ENCODE measurements at regions not wholly inside any gene's neighbourhood (a gene's known extent, or its start where the extent isn't known, plus 50 kb on each side); places are given as distances from the start of the nearest gene placed in this dataset.

DNA sequence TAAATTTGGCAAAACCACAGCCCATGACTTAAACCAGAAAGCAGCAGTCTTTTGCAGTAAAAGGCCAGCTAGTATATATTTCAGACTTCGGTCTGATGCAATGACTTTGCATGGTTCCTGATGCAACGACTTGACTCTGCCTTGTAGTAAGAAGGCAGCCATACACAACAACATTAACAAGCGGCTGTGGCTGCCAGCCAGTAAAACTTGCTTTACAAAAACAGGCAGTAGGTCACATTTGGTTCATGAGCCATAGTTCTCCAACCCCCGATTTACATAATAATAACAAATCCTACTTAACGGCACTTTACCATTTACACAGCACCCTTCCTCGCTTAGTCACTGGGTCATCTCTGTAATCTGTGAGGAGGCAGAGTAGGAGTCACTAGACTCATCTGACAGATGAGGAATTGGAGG is 410.3 kb downstream of the LRATD1 start:
- no peak for DNase-seq (ENCODE audit: low read depth in 2 of 2)

GRCh38 chr2:15043336-15044058 is 411.0 kb downstream of the LRATD1 start:
- DNase-seq (ENCODE audit: low read depth in 2 of 2) = no peak

- no peak for DNase-seq (ENCODE audit: low read depth in 2 of 2)
Measured at GRCh38 chr2:15045054-15045453, 412.5 kb downstream of the LRATD1 start.

- no peak for DNase-seq (ENCODE audit: low read depth in 2 of 2)
Measured at GRCh38 chr2:15047184-15047583, 414.7 kb downstream of the LRATD1 start.

DNA sequence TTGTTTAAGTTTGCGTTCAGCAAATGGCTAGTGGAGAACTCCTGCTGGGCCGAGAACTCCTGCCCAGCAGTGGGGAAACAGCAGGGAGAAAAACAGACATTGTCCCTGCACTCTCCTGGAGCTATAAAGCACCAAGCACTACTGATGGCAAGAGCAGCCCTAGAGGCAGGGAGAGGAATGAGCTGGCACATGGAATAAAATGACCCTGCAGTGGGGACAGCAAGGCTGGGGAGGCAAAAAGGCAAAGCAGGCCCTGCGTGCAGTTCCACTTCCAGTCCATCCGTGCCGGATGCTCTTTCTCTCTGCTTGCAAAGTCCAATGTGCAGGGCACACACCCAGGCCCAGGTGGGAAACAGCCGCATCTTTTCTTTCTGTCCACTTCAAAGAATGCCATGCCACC is 415.5 kb downstream of the LRATD1 start:
- DNase-seq (ENCODE audit: low read depth in 2 of 2) = no peak

DNA sequence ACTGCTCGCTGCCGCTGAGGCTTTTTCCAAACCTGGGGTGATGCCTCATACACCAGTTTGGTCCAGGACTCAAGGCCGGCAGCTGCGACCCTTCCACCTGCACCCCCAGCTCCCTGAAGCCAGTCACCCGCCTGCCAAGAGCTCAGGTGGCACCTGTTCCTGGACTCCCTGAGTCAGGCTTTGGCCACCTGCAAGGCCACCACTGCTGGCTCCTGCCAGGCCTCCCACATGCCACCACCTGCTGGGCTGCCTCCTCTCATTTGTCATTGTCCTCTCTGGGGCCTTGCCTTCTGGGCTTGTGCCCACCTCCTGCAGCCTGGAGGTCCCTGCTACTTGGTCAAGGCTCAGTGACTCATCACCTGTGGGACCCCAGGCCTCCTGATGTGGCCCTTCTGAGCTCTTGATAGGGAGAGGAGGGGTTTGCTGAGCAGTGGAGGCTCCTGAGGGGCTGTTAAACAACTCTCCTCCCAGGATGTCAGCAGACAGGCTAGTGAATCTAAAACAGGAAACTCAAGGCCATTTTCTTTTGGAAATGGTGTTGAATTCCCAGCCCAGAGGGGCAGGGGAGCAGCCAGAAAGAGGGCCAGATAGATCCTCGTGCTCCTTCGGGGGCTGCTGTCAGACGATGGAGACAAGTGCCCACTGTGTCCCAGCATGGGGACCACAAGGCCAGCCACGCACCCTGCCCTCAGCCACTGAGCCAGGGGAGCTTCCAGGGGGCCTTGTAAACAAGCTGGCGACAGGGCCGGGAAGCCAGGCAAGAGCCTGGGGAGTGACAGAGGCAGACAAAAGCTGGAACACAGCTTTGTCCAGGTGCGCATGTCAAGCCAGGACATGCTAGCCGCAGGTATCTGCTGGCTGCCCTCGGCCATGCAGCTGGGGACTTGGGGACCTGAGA is 416.8 kb downstream of the LRATD1 start:
- DNase-seq (ENCODE audit: low read depth in 2 of 2) = no peak

GRCh38 chr2:15050483-15050882 is 418.0 kb downstream of the LRATD1 start:
- no peak for DNase-seq (ENCODE audit: low read depth in 2 of 2)

DNA sequence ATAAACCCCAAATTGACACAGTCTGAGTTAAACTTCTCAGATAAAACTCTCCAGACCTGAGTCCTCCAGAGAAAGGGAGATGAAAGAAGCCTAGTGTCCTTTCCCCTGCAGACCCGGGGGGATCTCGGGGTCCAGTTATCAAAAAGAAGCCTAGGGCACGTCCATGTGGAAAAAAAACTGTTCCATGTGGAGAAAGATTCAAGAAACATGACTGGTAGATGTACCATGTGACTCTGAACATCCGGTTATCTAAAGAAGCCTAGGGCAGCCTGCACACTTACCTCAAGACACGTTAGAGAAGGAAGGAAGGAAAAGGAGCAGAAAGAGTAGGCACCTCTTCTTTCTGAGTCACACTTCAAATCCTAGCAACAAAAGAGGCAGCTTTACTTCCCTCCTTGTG is 421.0 kb downstream of the LRATD1 start:
- DNase-seq (ENCODE audit: low read depth in 2 of 2) = no peak

GRCh38 chr2:15058015-15058720 is 425.7 kb downstream of the LRATD1 start:
- no peak for DNase-seq (ENCODE audit: low read depth in 2 of 2)

- no peak for DNase-seq (ENCODE audit: low read depth in 2 of 2)
Measured at GRCh38 chr2:15058721-15059157, 426.2 kb downstream of the LRATD1 start.

- DNase-seq (ENCODE audit: low read depth in 2 of 2) = no peak
Measured at GRCh38 chr2:15059870-15060512, 427.5 kb downstream of the LRATD1 start.

DNA sequence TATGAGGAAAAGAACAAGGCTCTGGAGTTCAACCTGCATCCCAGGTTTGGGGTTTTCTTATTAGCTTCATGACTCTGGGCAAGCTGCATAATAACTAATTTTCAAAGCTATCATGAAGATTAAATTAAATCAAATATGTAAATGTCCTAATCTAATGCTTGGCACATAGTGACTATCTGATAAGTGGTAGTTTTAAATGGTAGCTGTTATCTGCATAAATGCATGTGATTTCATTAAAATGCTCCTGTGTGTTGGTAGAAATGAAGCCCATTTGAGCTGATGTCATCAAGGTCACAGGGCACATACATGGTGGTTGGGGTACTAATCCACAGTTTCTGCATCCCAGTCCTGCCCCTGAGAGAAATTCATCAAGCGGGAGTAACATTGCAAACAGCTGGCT is 428.8 kb downstream of the LRATD1 start:
- DNase-seq (ENCODE audit: low read depth in 2 of 2) = no peak

GRCh38 chr2:15066138-15066537 is 433.6 kb downstream of the LRATD1 start:
- no peak for DNase-seq (ENCODE audit: low read depth in 2 of 2)

- no peak for DNase-seq (ENCODE audit: low read depth in 2 of 2)
Measured at GRCh38 chr2:15069149-15069548, 436.6 kb downstream of the LRATD1 start.

DNA sequence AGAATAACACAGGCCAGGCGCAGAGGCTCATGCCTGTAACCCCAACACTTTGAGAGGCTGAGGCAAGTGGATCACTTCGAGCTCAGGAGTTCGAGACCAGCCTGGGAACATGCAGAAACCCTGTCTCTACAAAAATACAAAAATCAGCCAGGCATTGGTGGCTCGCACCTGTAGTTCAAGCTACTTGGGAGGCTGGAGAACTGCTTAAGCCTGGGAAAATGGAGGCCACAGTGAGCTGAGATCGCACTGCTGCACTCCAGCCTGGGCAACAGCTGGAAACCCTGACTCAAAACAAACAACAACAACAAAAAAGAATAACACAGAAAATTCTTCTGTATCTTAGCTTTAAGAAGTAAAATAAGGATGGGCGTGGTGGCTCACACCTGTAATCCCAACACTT is 440.3 kb downstream of the LRATD1 start:
- DNase-seq (ENCODE audit: low read depth in 2 of 2) = no peak

DNA sequence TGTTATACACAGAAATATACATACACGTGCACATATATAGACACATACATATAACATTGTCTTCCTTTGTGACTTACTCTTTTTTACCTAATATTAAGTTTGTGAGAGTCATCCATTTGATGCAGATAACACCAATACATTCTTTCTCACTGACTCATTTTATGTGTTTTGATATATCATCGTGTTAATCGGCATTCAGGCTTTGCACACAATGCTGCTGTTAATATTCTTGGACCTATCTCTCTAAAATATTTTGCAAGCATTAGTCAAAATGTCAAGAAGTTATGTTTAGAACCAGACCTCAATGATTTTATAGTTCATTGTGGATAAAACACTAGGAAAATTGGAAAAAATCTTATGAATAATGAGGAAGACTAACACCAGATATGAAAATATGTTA is 441.1 kb downstream of the LRATD1 start:
- no peak for DNase-seq (ENCODE audit: low read depth in 2 of 2)

GRCh38 chr2:15074319-15074718 is 441.8 kb downstream of the LRATD1 start:
- DNase-seq (ENCODE audit: low read depth in 2 of 2) = no peak

GRCh38 chr2:15074751-15075700 is 442.5 kb downstream of the LRATD1 start:
- no peak for DNase-seq (ENCODE audit: low read depth in 2 of 2)

- DNase-seq (ENCODE audit: low read depth in 2 of 2) = no peak
Measured at GRCh38 chr2:15076668-15077067, 444.2 kb downstream of the LRATD1 start.

GRCh38 chr2:15081356-15081755 is 448.8 kb downstream of the LRATD1 start:
- DNase-seq (ENCODE audit: low read depth in 2 of 2) = no peak

Measured in stimulated activated CD8-positive, alpha-beta memory T cell treated with anti-CD3 and anti-CD28 coated beads, Interleukin-2, amount 100 ng/mL, for 1 hour (primary cell).